Esophagus (tissue), 2 donors: ENCODE measurements at regions not wholly inside any gene's neighbourhood (a gene's known extent, or its start where the extent isn't known, plus 50 kb on each side); places are given as distances from the start of the nearest gene placed in this dataset.

Experiments
- H3K27ac ChIP-seq, 2 donors: one replicate each; pipeline ENCODE4 v1.5.1; 2013; ENCODE audit warnings: low read depth in 2 of 2, mild to moderate bottlenecking in 2 of 2, inconsistent platforms in 1 of 2, low read length in 1 of 2, moderate library complexity in 1 of 2
- H3K27me3 ChIP-seq, 2 donors: one replicate each; pipeline ENCODE4 v1.6.1; 2013; ENCODE audit warnings: low read length in 2 of 2, control low read depth in 1 of 2, mild to moderate bottlenecking in 1 of 2; ENCODE audit not compliant: insufficient read depth in 2 of 2, control insufficient read depth in 1 of 2
- H3K36me3 ChIP-seq, 2 donors: one replicate each; pipeline ENCODE4 v1.6.1; 2013; ENCODE audit warnings: low read length in 1 of 2; ENCODE audit not compliant: control insufficient read depth in 2 of 2, insufficient read depth in 2 of 2
- H3K4me1 ChIP-seq, 2 donors: one replicate each; pipeline ENCODE4 v1.6.1; 2013; ENCODE audit warnings: low read length in 1 of 2; ENCODE audit not compliant: control insufficient read depth in 2 of 2, insufficient read depth in 2 of 2
- H3K4me3 ChIP-seq, 2 donors: one replicate each; pipeline ENCODE4 v1.5.1; 2013; ENCODE audit warnings: low read length in 2 of 2, mild to moderate bottlenecking in 2 of 2, low read depth in 1 of 2, moderate library complexity in 1 of 2
- H3K9me3 ChIP-seq, 2 donors: one replicate each; pipeline ENCODE4 v1.6.1; 2013; ENCODE audit warnings: mild to moderate bottlenecking in 2 of 2, low read depth in 1 of 2, low read length in 1 of 2, moderate library complexity in 1 of 2; ENCODE audit not compliant: control insufficient read depth in 2 of 2, insufficient read depth in 1 of 2
- WGBS, 2 donors: extraction: QIAGEN DNeasy Blood & Tissue Kit; methylation state at CpG; one replicate each; pipeline ENCODE4 v1.1.7; 2013; 5-methylcytosine and 5-hydroxymethylcytosine counted together
- donor health status: healthy with polysubstance abuse.
- donor health status: Bipolar disorder and iron deficiency.

- H3K27ac ChIP-seq, result no peak overlapping the region
- no peak overlapping the region for H3K4me3 ChIP-seq
- H3K4me1 ChIP-seq, result no peaks in the 10 kb centered on the region
- no peaks in the 10 kb centered on the region for H3K36me3 ChIP-seq
- 47 to 58% methylated on average over 2 of the region's 2 CpGs for WGBS, 2 donors
- H3K27me3 ChIP-seq, result no peaks in the 10 kb centered on the region
- H3K9me3 ChIP-seq, result no peaks in the 10 kb centered on the region
These were observed 67.4 kb upstream of the FRY start for GRCh38 chr13:31964168-31964567.

- Histone ChIP-seq H3K4me1 (no peaks in the 10 kb centered on the region), H3K36me3 (no peaks in the 10 kb centered on the region), H3K4me3 (no peak overlapping the region), H3K9me3 (no peaks in the 10 kb centered on the region), H3K27ac (no peak overlapping the region), H3K27me3 (no peaks in the 10 kb centered on the region)
- WGBS, 2 donors, result 9 to 16% methylated on average over 3 of the region's 3 CpGs
These were observed 66.1 kb upstream of the FRY start for GRCh38 chr13:31965361-31966066.

- no peaks in the 10 kb centered on the region for H3K36me3 ChIP-seq
- H3K9me3 ChIP-seq, result no peaks in the 10 kb centered on the region
- WGBS, 2 donors, result 72 to 81% methylated on average over 1 of the region's 1 CpG
- no peaks in the 10 kb centered on the region for H3K27me3 ChIP-seq
- H3K27ac ChIP-seq, result no peak overlapping the region
- H3K4me1 ChIP-seq, result no peaks in the 10 kb centered on the region
- H3K4me3 ChIP-seq, result no peak overlapping the region
These were observed 64.4 kb upstream of the FRY start for GRCh38 chr13:31967155-31967554.

GRCh38 chr13:31968473-31968872 lies 63.1 kb upstream of the FRY start:
- H3K4me1 ChIP-seq, result no peaks in the 10 kb centered on the region
- H3K36me3 ChIP-seq, result no peaks in the 10 kb centered on the region
- WGBS, 2 donors, result 66 to 73% methylated on average over 3 of the region's 3 CpGs
- no peak overlapping the region for H3K27ac ChIP-seq
- no peaks in the 10 kb centered on the region for H3K27me3 ChIP-seq
- H3K9me3 ChIP-seq, result no peaks in the 10 kb centered on the region
- H3K4me3 ChIP-seq, result no peak overlapping the region

- H3K36me3 ChIP-seq, result no peaks in the 10 kb centered on the region
- 38 to 47% methylated on average over 3 of the region's 3 CpGs for WGBS, 2 donors
- H3K9me3 ChIP-seq, result no peaks in the 10 kb centered on the region
These were observed 61.2 kb upstream of the FRY start for GRCh38 chr13:31970231-31970930.

GRCh38 chr13:31972453-31972852 lies 59.1 kb upstream of the FRY start:
- Histone ChIP-seq H3K36me3 (no peaks in the 10 kb centered on the region), H3K4me3 (no peak overlapping the region), H3K27ac (no peak overlapping the region), H3K4me1 (no peaks in the 10 kb centered on the region), H3K9me3 (no peaks in the 10 kb centered on the region), H3K27me3 (no peaks in the 10 kb centered on the region)
- WGBS, 2 donors, result 89 to 90% methylated on average over 2 of the region's 2 CpGs

More at GRCh38 chr13:31970231-31970930, 61.2 kb upstream of the FRY start:
- Histone ChIP-seq H3K4me1 (no peaks in the 10 kb centered on the region), H3K27ac (no peak overlapping the region), H3K27me3 (no peaks in the 10 kb centered on the region), H3K4me3 (no peak overlapping the region)

- Histone ChIP-seq H3K4me1 (no peaks in the 10 kb centered on the region), H3K36me3 (no peaks in the 10 kb centered on the region), H3K27ac (no peak overlapping the region), H3K4me3 (no peak overlapping the region), H3K27me3 (no peaks in the 10 kb centered on the region), H3K9me3 (no peaks in the 10 kb centered on the region)
- 87 to 88% methylated on average over 3 of the region's 3 CpGs for WGBS, 2 donors
These were observed 53.6 kb upstream of the FRY start for GRCh38 chr13:31978021-31978420.

GRCh38 chr13:31980830-31981229 lies 50.7 kb upstream of the FRY start:
- H3K9me3 ChIP-seq, result no peaks in the 10 kb centered on the region
- H3K4me3 ChIP-seq, result no peak overlapping the region
- H3K27ac ChIP-seq, result no peak overlapping the region
- H3K36me3 ChIP-seq, result no peaks in the 10 kb centered on the region
- no peaks in the 10 kb centered on the region for H3K4me1 ChIP-seq
- no peaks in the 10 kb centered on the region for H3K27me3 ChIP-seq
- WGBS, 2 donors, result 68 to 71% methylated on average over 1 of the region's 1 CpG
